ENCODE measurements at regions not wholly inside any gene's neighbourhood (a gene's known extent, or its start where the extent isn't known, plus 50 kb on each side); places are given as distances from the start of the nearest gene placed in this dataset.

GRCh38 chr12:46131732-46132469, 136.9 kb downstream of the SLC38A1 start:
- DNase-seq, result peak; percentile 6

GRCh38 chr12:46127656-46128055, 137.3 kb upstream of the SCAF11 start:
- no peak for DNase-seq

GRCh38 chr12:46126050-46126727, 135.8 kb upstream of the SCAF11 start:
- no peak for DNase-seq

- peak; percentile 86 for DNase-seq
Observed at GRCh38 chr12:46124848-46125619, 134.7 kb upstream of the SCAF11 start.

GRCh38 chr12:46124132-46124847, 133.9 kb upstream of the SCAF11 start:
- DNase-seq, result peak; percentile 9

- DNase-seq, result no peak
Observed at GRCh38 chr12:46112364-46112763, 122.0 kb upstream of the SCAF11 start.

GRCh38 chr12:46111715-46112114, 121.3 kb upstream of the SCAF11 start:
- DNase-seq, result no peak

- DNase-seq, result no peak
Observed at GRCh38 chr12:46110928-46111699, 120.7 kb upstream of the SCAF11 start.

GRCh38 chr12:46110223-46110611, 119.8 kb upstream of the SCAF11 start:
- DNase-seq, result peak; percentile 14

GRCh38 chr12:46109343-46110222, 119.2 kb upstream of the SCAF11 start:
- DNase-seq, result no peak

GRCh38 chr12:46108721-46109120, 118.3 kb upstream of the SCAF11 start:
- DNase-seq, result no peak

- DNase-seq, result no peak
Observed at GRCh38 chr12:46107591-46107990, 117.2 kb upstream of the SCAF11 start.

GRCh38 chr12:46105735-46106134, 115.4 kb upstream of the SCAF11 start:
- no peak for DNase-seq

GRCh38 chr12:46103559-46104383, 113.4 kb upstream of the SCAF11 start:
- no peak for DNase-seq

GRCh38 chr12:46101485-46101869, 111.1 kb upstream of the SCAF11 start:
- no peak for DNase-seq

GRCh38 chr12:46100551-46101484, 110.4 kb upstream of the SCAF11 start:
- DNase-seq, result no peak

- DNase-seq, result no peak
Observed at GRCh38 chr12:46089414-46090162, 99.2 kb upstream of the SCAF11 start.

- DNase-seq, result no peak
Observed at GRCh38 chr12:46087916-46088439, 97.6 kb upstream of the SCAF11 start.
